ENCODE measurements at regions not wholly inside any gene's neighbourhood (a gene's known extent, or its start where the extent isn't known, plus 50 kb on each side); places are given as distances from the start of the nearest gene placed in this dataset.

DNA sequence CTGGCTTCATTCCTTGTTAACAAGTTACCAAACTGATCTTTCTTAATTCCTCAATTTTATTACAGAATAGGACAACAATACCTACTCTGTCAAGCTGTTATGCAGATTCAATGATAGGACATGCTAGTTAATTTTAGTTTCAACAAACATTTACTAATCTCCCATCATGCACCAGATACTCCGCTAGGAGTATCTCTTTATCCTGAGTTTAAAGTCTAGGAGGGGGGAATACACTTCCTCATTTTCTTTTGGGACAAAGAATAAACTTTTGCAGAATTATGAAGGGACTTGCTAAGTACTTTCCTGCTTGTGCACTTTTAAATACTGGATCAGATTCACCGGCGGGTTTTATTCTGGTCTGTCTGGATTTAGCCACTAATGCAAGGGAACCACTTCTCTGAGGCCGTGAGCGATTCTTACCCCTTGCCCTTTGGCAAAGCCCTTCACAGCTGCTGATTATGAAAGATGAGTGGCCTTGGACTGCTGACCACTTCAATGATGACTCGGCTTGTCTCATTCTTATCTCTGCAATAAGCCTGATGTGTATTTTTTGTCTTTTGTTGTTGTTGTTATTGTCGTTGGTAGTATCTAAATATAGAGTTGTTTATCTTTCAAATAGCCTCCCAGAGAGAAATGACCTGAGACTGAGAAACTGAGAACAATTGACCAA is 73.9 kb downstream of the RMI1 start:
- Histone ChIP-seq H2BK15ac (ENCODE audit: low read length) (no peak overlapping the region), H3K18ac (ENCODE audit: low read length) (no peak overlapping the region), H3K14ac (ENCODE audit: low read length) (no peak overlapping the region), H3K27ac (replicated peaks; ENCODE audit: low read length) (no peak overlapping the region), H3K27me3 (ENCODE audit: control insufficient read depth in 3 of 3, insufficient read depth in 3 of 3, low read depth in 1 of 3, low read length in 3 of 3) (peaks cover 0 to 2% (median 0%) of the 10 kb centered on the region in 3 experiments), H4K91ac (ENCODE audit: low read depth, low read length, poor library complexity) (no peak overlapping the region), H3K79me1 (ENCODE audit: low read depth, low read length) (no peaks in the 10 kb centered on the region), H2BK120ac (ENCODE audit: low read depth, low read length) (no peak overlapping the region), H3K4me3 (ENCODE audit: low read length in 2 of 2) (no peak overlapping the region), H4K8ac (ENCODE audit: low read depth, low read length) (no peak overlapping the region), H2BK12ac (ENCODE audit: low read length) (no peak overlapping the region), H3K9me3 (replicated peaks in 1 of 2; ENCODE audit: control insufficient read depth in 2 of 2, insufficient read depth in 1 of 2, low read depth in 1 of 2, low read length in 2 of 2) (no peaks in the 10 kb centered on the region), H2BK5ac (ENCODE audit: low read length) (no peak overlapping the region), H3K4me1 (ENCODE audit: control insufficient read depth in 2 of 2, insufficient read depth in 1 of 2, low read depth in 1 of 2, low read length in 2 of 2) (no peaks in the 10 kb centered on the region), H2AFZ (ENCODE audit: low read length) (no peak overlapping the region), H3K23ac (ENCODE audit: low read depth, low read length, poor library complexity) (no peak overlapping the region), H3K4ac (ENCODE audit: low read length) (no peak overlapping the region), H3K4me2 (ENCODE audit: insufficient read depth, low read length, poor library complexity, severe bottlenecking) (no peak overlapping the region), H3K9ac (ENCODE audit: low read depth, low read length, poor library complexity) (no peak overlapping the region), H3K36me3 (replicated peaks in 1 of 2; ENCODE audit: control insufficient read depth in 2 of 2, insufficient read depth in 2 of 2, low read length in 2 of 2) (no peaks in the 10 kb centered on the region), H2AK5ac (ENCODE audit: low read depth, low read length) (no peak overlapping the region)
- DNase-seq (ENCODE audit: low spot score), result no peak
- whole genome bisulfite sequencing, 2 donors (ENCODE audit: extremely low coverage in 2 of 2, insufficient read length in 2 of 2, insufficient replicate concordance in 1 of 2), result no CpG with 5 or more reads among the region's 7 CpGs

GRCh38 chr9:84057662-84058061 is 77.1 kb downstream of the RMI1 start:
- H2BK5ac ChIP-seq (ENCODE audit: low read length), result no peak overlapping the region
- no peak overlapping the region for H4K91ac ChIP-seq (ENCODE audit: low read depth, low read length, poor library complexity)
- H2AK5ac ChIP-seq (ENCODE audit: low read depth, low read length), result no peak overlapping the region
- no peaks in the 10 kb centered on the region for H3K9me3 ChIP-seq (replicated peaks in 1 of 2; ENCODE audit: control insufficient read depth in 2 of 2, insufficient read depth in 1 of 2, low read depth in 1 of 2, low read length in 2 of 2)
- H2BK12ac ChIP-seq (ENCODE audit: low read length), result no peak overlapping the region
- DNase-seq (ENCODE audit: low spot score), result no peak
- H3K4me1 ChIP-seq (ENCODE audit: control insufficient read depth in 2 of 2, insufficient read depth in 1 of 2, low read depth in 1 of 2, low read length in 2 of 2), result peaks cover 0 to 2% of the 10 kb centered on the region in 2 donors
- H3K14ac ChIP-seq (ENCODE audit: low read length), result no peak overlapping the region
- no peaks in the 10 kb centered on the region for H3K79me1 ChIP-seq (ENCODE audit: low read depth, low read length)
- H3K18ac ChIP-seq (ENCODE audit: low read length), result no peak overlapping the region
- no CpG with 5 or more reads among the region's 4 CpGs for WGBS, 2 donors (ENCODE audit: extremely low coverage in 2 of 2, insufficient read length in 2 of 2, insufficient replicate concordance in 1 of 2)
- no peak overlapping the region for H4K8ac ChIP-seq (ENCODE audit: low read depth, low read length)
- no peak overlapping the region for H3K23ac ChIP-seq (ENCODE audit: low read depth, low read length, poor library complexity)
- H3K4me3 ChIP-seq (ENCODE audit: low read length in 2 of 2), result no peak overlapping the region
- H3K9ac ChIP-seq (ENCODE audit: low read depth, low read length, poor library complexity), result no peak overlapping the region
- H3K27me3 ChIP-seq (ENCODE audit: control insufficient read depth in 3 of 3, insufficient read depth in 3 of 3, low read depth in 1 of 3, low read length in 3 of 3), result no peaks in the 10 kb centered on the region
- no peak overlapping the region for H2BK15ac ChIP-seq (ENCODE audit: low read length)
- H2AFZ ChIP-seq (ENCODE audit: low read length), result no peak overlapping the region
- H3K36me3 ChIP-seq (replicated peaks in 1 of 2; ENCODE audit: control insufficient read depth in 2 of 2, insufficient read depth in 2 of 2, low read length in 2 of 2), result no peaks in the 10 kb centered on the region
- H3K27ac ChIP-seq (replicated peaks; ENCODE audit: low read length), result no peak overlapping the region
- H2BK120ac ChIP-seq (ENCODE audit: low read depth, low read length), result no peak overlapping the region
- H3K4me2 ChIP-seq (ENCODE audit: insufficient read depth, low read length, poor library complexity, severe bottlenecking), result no peak overlapping the region
- H3K4ac ChIP-seq (ENCODE audit: low read length), result no peak overlapping the region

DNA sequence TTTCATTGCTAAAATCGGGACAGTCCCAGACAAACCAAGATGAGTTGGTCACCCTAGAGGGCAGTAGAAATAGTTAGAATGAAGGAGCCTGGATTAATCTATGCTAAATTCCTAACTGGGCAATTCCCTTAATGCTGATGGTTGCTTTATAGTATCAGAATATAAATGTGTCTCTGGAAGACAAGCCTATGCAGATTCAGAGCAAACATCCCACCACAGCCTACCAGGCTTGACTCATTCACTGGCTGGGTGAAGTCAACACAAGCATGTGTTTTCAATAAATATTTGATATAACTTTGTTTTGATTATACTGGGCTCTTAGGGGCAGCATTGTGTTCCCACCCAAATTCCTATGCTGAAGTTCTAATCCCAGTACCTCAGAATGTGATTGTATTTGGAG is 79.3 kb downstream of the RMI1 start:
- Histone ChIP-seq H3K4me1 (ENCODE audit: control insufficient read depth in 2 of 2, insufficient read depth in 1 of 2, low read depth in 1 of 2, low read length in 2 of 2) (peaks cover 0 to 3% of the 10 kb centered on the region in 2 donors), H3K27ac (replicated peaks; ENCODE audit: low read length) (no peak overlapping the region), H3K4me2 (ENCODE audit: insufficient read depth, low read length, poor library complexity, severe bottlenecking) (no peak overlapping the region), H3K4ac (ENCODE audit: low read length) (no peak overlapping the region), H3K9ac (ENCODE audit: low read depth, low read length, poor library complexity) (no peak overlapping the region), H4K91ac (ENCODE audit: low read depth, low read length, poor library complexity) (no peak overlapping the region), H3K36me3 (replicated peaks in 1 of 2; ENCODE audit: control insufficient read depth in 2 of 2, insufficient read depth in 2 of 2, low read length in 2 of 2) (no peaks in the 10 kb centered on the region), H3K79me1 (ENCODE audit: low read depth, low read length) (no peaks in the 10 kb centered on the region), H3K14ac (ENCODE audit: low read length) (no peak overlapping the region), H4K8ac (ENCODE audit: low read depth, low read length) (no peak overlapping the region), H2BK15ac (ENCODE audit: low read length) (no peak overlapping the region), H3K27me3 (ENCODE audit: control insufficient read depth in 3 of 3, insufficient read depth in 3 of 3, low read depth in 1 of 3, low read length in 3 of 3) (peaks cover 0 to 3% (median 0%) of the 10 kb centered on the region in 3 experiments), H2BK120ac (ENCODE audit: low read depth, low read length) (no peak overlapping the region), H2AK5ac (ENCODE audit: low read depth, low read length) (no peak overlapping the region), H2AFZ (ENCODE audit: low read length) (no peak overlapping the region), H3K4me3 (ENCODE audit: low read length in 2 of 2) (no peak overlapping the region), H3K18ac (ENCODE audit: low read length) (no peak overlapping the region), H3K9me3 (replicated peaks in 1 of 2; ENCODE audit: control insufficient read depth in 2 of 2, insufficient read depth in 1 of 2, low read depth in 1 of 2, low read length in 2 of 2) (no peaks in the 10 kb centered on the region), H2BK12ac (ENCODE audit: low read length) (no peak overlapping the region), H3K23ac (ENCODE audit: low read depth, low read length, poor library complexity) (no peak overlapping the region), H2BK5ac (ENCODE audit: low read length) (no peak overlapping the region)
- no peak for DNase-seq (ENCODE audit: low spot score)
- no CpG with 5 or more reads among the region's 1 CpG for WGBS, 2 donors (ENCODE audit: extremely low coverage in 2 of 2, insufficient read length in 2 of 2, insufficient replicate concordance in 1 of 2)

GRCh38 chr9:84061613-84062193 is 81.1 kb downstream of the RMI1 start:
- Histone ChIP-seq H3K18ac (ENCODE audit: low read length) (no peak overlapping the region), H3K27me3 (ENCODE audit: control insufficient read depth in 3 of 3, insufficient read depth in 3 of 3, low read depth in 1 of 3, low read length in 3 of 3) (peaks cover 0 to 3% (median 0%) of the 10 kb centered on the region in 3 experiments), H3K14ac (ENCODE audit: low read length) (no peak overlapping the region), H2AK5ac (ENCODE audit: low read depth, low read length) (no peak overlapping the region), H3K4ac (ENCODE audit: low read length) (no peak overlapping the region), H3K4me3 (ENCODE audit: low read length in 2 of 2) (no peak overlapping the region), H3K9ac (ENCODE audit: low read depth, low read length, poor library complexity) (no peak overlapping the region), H2BK120ac (ENCODE audit: low read depth, low read length) (no peak overlapping the region), H4K8ac (ENCODE audit: low read depth, low read length) (no peak overlapping the region), H3K23ac (ENCODE audit: low read depth, low read length, poor library complexity) (no peak overlapping the region), H3K4me2 (ENCODE audit: insufficient read depth, low read length, poor library complexity, severe bottlenecking) (no peak overlapping the region), H2BK15ac (ENCODE audit: low read length) (no peak overlapping the region), H3K36me3 (replicated peaks in 1 of 2; ENCODE audit: control insufficient read depth in 2 of 2, insufficient read depth in 2 of 2, low read length in 2 of 2) (no peaks in the 10 kb centered on the region), H2BK5ac (ENCODE audit: low read length) (no peak overlapping the region), H2BK12ac (ENCODE audit: low read length) (no peak overlapping the region), H2AFZ (ENCODE audit: low read length) (no peak overlapping the region), H3K9me3 (replicated peaks in 1 of 2; ENCODE audit: control insufficient read depth in 2 of 2, insufficient read depth in 1 of 2, low read depth in 1 of 2, low read length in 2 of 2) (no peaks in the 10 kb centered on the region), H4K91ac (ENCODE audit: low read depth, low read length, poor library complexity) (no peak overlapping the region), H3K27ac (replicated peaks; ENCODE audit: low read length) (no peak overlapping the region), H3K79me1 (ENCODE audit: low read depth, low read length) (no peaks in the 10 kb centered on the region), H3K4me1 (ENCODE audit: control insufficient read depth in 2 of 2, insufficient read depth in 1 of 2, low read depth in 1 of 2, low read length in 2 of 2) (peaks cover 0 to 3% of the 10 kb centered on the region in 2 donors)
- DNase-seq (ENCODE audit: low spot score), result no peak
- WGBS, 2 donors (ENCODE audit: extremely low coverage in 2 of 2, insufficient read length in 2 of 2, insufficient replicate concordance in 1 of 2), result no CpG with 5 or more reads among the region's 5 CpGs
